GM20000 (cell line): ENCODE measurements at regions not wholly inside any gene's neighbourhood (a gene's known extent, or its start where the extent isn't known, plus 50 kb on each side); places are given as distances from the start of the nearest gene placed in this dataset.

Source experiments
- DNase-seq: peaks from one replicate; pipeline ENCODE4 v3.0.0; 2012; ENCODE audit warnings: low spot score
- TF ChIP-seq, protein P1 (sequence below): IDR thresholded peaks from 2 replicates; pipeline ENCODE4 v1.5.1; 2012; ENCODE audit warnings: mild to moderate bottlenecking, control low read depth; ENCODE audit errors: extremely low read depth, missing control alignments

DNA sequence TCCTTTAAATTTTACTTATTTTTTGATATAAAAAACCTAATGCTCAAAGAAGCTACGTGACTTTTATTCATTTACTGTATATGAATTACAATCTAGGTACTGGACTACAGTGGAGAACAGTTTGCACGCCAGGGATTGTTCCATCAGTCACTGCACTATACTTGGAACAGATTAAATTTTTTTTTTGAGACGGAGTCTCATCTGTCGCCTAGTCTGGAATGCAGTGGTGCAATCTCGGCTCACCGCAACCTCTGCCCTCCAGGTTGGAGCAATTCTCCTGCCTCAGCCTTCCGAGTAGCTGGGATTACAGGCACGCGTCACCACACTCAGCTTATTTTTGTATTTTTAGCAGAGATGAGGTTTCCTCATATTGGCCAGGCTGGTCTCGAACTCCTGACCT, 330.0 kb upstream of the SLC14A2 start:
- TF ChIP-seq, protein P1, sequence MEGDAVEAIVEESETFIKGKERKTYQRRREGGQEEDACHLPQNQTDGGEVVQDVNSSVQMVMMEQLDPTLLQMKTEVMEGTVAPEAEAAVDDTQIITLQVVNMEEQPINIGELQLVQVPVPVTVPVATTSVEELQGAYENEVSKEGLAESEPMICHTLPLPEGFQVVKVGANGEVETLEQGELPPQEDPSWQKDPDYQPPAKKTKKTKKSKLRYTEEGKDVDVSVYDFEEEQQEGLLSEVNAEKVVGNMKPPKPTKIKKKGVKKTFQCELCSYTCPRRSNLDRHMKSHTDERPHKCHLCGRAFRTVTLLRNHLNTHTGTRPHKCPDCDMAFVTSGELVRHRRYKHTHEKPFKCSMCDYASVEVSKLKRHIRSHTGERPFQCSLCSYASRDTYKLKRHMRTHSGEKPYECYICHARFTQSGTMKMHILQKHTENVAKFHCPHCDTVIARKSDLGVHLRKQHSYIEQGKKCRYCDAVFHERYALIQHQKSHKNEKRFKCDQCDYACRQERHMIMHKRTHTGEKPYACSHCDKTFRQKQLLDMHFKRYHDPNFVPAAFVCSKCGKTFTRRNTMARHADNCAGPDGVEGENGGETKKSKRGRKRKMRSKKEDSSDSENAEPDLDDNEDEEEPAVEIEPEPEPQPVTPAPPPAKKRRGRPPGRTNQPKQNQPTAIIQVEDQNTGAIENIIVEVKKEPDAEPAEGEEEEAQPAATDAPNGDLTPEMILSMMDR: no peak
- no peak for DNase-seq

- no peak for DNase-seq
- TF ChIP-seq, protein P1: no peak
Observed at GRCh38 chr18:45286431-45286830, 328.8 kb upstream of the SLC14A2 start.

GRCh38 chr18:45287531-45287930, 327.7 kb upstream of the SLC14A2 start:
- no peak for DNase-seq
- TF ChIP-seq, protein P1: no peak

- no peak for DNase-seq
- TF ChIP-seq, protein P1: no peak
Observed at GRCh38 chr18:45290364-45290763, 324.9 kb upstream of the SLC14A2 start.

DNA sequence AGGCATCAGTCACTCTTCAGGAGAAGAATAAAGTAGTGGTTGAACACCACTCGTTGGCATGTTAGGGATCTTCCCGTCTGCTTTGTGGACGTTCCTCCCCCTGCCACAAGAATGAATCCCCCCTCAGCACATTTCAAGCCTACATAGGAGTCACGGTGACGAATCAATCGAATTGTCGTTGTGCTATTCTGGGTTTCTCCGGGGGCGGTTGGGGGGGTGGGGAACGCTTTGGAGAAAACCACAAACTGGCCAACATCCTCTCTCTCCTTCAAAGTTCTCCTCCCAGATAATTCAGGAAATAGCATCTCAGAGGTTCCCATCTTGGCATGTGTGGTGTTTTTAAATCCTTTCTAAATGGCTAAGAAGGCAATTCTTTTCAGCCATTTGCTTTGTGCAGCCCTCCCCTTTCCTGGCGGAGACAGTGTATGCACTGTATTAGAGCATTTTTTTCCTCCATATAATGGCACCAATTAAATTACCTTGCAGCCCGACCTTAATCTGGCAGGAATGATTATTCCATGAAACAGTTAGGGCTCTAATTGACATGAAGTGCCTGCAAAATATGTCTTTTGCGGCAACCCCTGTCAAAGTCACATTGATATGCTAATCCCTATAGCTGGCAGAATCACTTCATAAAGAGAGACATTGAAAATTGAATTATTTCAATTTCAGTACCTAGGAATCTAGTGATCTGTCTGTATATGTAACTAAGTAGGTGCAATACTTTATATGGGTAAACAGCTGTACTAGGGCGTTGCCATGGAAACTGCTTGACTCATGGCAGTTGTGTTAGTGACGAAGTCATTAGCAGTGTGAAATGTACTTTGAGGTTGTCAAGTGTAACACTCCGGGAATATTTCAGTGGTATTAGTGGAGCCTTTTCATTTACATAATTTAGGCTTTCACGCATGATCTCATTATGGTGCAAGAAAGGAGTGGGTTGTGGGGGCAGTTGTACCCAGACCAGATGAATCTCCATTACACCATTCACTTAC, 323.4 kb upstream of the SLC14A2 start:
- DNase-seq: no peak
- TF ChIP-seq, protein P1: no peak

DNA sequence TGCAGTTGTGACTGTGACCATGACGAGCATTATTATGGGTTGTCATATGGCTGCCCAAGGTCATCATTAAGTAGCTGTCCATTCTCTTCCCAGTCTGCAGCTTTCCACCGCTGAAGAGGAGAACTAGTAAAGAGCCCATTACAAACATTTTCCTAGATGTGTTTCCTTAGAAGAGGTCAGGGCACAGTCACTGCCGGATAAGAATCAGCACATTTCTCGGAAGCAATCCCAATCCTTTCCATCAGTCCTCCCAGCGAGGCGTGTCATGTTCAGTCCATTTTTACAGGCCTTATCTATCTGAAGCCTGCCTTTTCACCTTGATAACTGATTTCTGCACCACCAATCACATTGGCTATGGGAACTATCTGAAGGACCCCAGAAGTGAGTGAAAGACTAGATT, 319.9 kb upstream of the SLC14A2 start:
- TF ChIP-seq, protein P1: no peak
- DNase-seq: no peak

GRCh38 chr18:45298986-45299385, 316.3 kb upstream of the SLC14A2 start:
- no peak for DNase-seq
- TF ChIP-seq, protein P1: no peak
